Effector memory CD8-positive, alpha-beta T cell (primary cell): ENCODE measurements at regions not wholly inside any gene's neighbourhood (a gene's known extent, or its start where the extent isn't known, plus 50 kb on each side); places are given as distances from the start of the nearest gene placed in this dataset.
"Not testable (repeated sequence)": the region's sequence is repeated elsewhere in the genome, so short reads cannot be mapped to it uniquely, and the experiment has no call there.

Experiments
- ATAC-seq: fragments of 150-1000 bp; cut with Tn5 transposase; replicated peaks from 2 replicates; pipeline ENCODE4 v1.10.0; 2021; ENCODE audit warnings: mild to moderate bottlenecking, moderate library complexity
- DNase-seq, 3 experiments: peaks; one replicate each; pipeline ENCODE4 v3.0.0; 2021
- H3K27ac Mint-ChIP-seq, 2 donors: one replicate each; pipeline ENCODE4 v1.8.0; 2022; ENCODE audit warnings: mild to moderate bottlenecking in 2 of 2, mixed read lengths in 2 of 2, moderate library complexity in 2 of 2
- H3K27me3 Mint-ChIP-seq, 2 donors: one replicate each; pipeline ENCODE4 v1.8.0; 2022; ENCODE audit warnings: mixed read lengths in 2 of 2
- H3K36me3 Mint-ChIP-seq: one replicate; pipeline ENCODE4 v1.8.0; 2022; ENCODE audit warnings: mild to moderate bottlenecking, moderate library complexity, mixed read lengths; ENCODE audit not compliant: insufficient read depth
- H3K4me1 Mint-ChIP-seq, 2 donors: one replicate each; pipeline ENCODE4 v1.8.0; 2022; ENCODE audit warnings: low read depth in 2 of 2, mixed read lengths in 2 of 2
- H3K4me3 Mint-ChIP-seq, 2 donors: one replicate each; pipeline ENCODE4 v1.8.0; 2022; ENCODE audit warnings: mild to moderate bottlenecking in 2 of 2, mixed read lengths in 2 of 2, moderate library complexity in 2 of 2
- H3K9me3 Mint-ChIP-seq, 2 donors: one replicate each; pipeline ENCODE4 v1.8.0; 2022; ENCODE audit warnings: mixed read lengths in 2 of 2

GRCh38 chr6:141843178-141843834 lies 289.4 kb upstream of the GJE1 start:
- Mint-ChIP-seq H3K4me3 (no peak overlapping the region), H3K9me3 (no peaks in the 10 kb centered on the region), H3K36me3 (peaks cover 2% of the 10 kb centered on the region), H3K27ac (no peak overlapping the region), H3K4me1 (peaks cover 17 to 19% of the 10 kb centered on the region in 2 donors), H3K27me3 (no peaks in the 10 kb centered on the region)
- ATAC-seq (no peak), DNase-seq (no peak)

GRCh38 chr6:141833001-141833655 lies 299.6 kb upstream of the GJE1 start:
- H3K36me3 Mint-ChIP-seq: no peaks in the 10 kb centered on the region
- peaks cover 0 to 5% of the 10 kb centered on the region in 2 donors for H3K4me1 Mint-ChIP-seq
- ATAC-seq: no peak

GRCh38 chr6:141830530-141830929 lies 302.2 kb upstream of the GJE1 start:
- H3K4me1 Mint-ChIP-seq: peaks cover 0 to 5% of the 10 kb centered on the region in 2 donors
- no peak for ATAC-seq
- no peaks in the 10 kb centered on the region for H3K27me3 Mint-ChIP-seq
- H3K4me3 Mint-ChIP-seq: no peak overlapping the region
- no peak overlapping the region for H3K27ac Mint-ChIP-seq
- no peaks in the 10 kb centered on the region for H3K36me3 Mint-ChIP-seq
- no peak for DNase-seq
- H3K9me3 Mint-ChIP-seq: peaks cover 0 to 7% of the 10 kb centered on the region in 2 donors

More at GRCh38 chr6:141833001-141833655, 299.6 kb upstream of the GJE1 start:
- no peak overlapping the region for H3K4me3 Mint-ChIP-seq
- no peaks in the 10 kb centered on the region for H3K27me3 Mint-ChIP-seq
- DNase-seq: no peak
- H3K27ac Mint-ChIP-seq: no peak overlapping the region
- H3K9me3 Mint-ChIP-seq: peaks cover 0 to 5% of the 10 kb centered on the region in 2 donors

- Mint-ChIP-seq H3K27me3 (no peaks in the 10 kb centered on the region), H3K27ac (no peak overlapping the region), H3K4me1 (peaks cover 0 to 5% of the 10 kb centered on the region in 2 donors), H3K9me3 (peaks cover 0 to 4% of the 10 kb centered on the region in 2 donors), H3K4me3 (no peak overlapping the region), H3K36me3 (no peaks in the 10 kb centered on the region)
- DNase-seq (no peak), ATAC-seq (no peak)
Observed at GRCh38 chr6:141829566-141830360, 303.0 kb upstream of the GJE1 start.

- Mint-ChIP-seq H3K27me3 (no peaks in the 10 kb centered on the region), H3K27ac (no peak overlapping the region), H3K4me1 (no peaks in the 10 kb centered on the region), H3K4me3 (no peak overlapping the region), H3K9me3 (peaks cover 2 to 8% of the 10 kb centered on the region in 2 donors), H3K36me3 (no peaks in the 10 kb centered on the region)
- ATAC-seq (no peak), DNase-seq (no peak)
Observed at GRCh38 chr6:141824350-141824749, 308.4 kb upstream of the GJE1 start.

GRCh38 chr6:141815039-141815438 lies 317.7 kb upstream of the GJE1 start:
- not testable (repeated sequence) for H3K9me3 Mint-ChIP-seq, ATAC-seq, DNase-seq, H3K36me3 Mint-ChIP-seq, H3K27ac Mint-ChIP-seq, H3K4me3 Mint-ChIP-seq, H3K4me1 Mint-ChIP-seq, H3K27me3 Mint-ChIP-seq

- Mint-ChIP-seq H3K27me3 (no peaks in the 10 kb centered on the region), H3K4me3 (no peak overlapping the region), H3K4me1 (no peaks in the 10 kb centered on the region), H3K9me3 (no peaks in the 10 kb centered on the region), H3K27ac (no peak overlapping the region), H3K36me3 (peaks cover 3% of the 10 kb centered on the region)
- no peak for ATAC-seq
- no peak for DNase-seq
Observed at GRCh38 chr6:141809901-141810300, 322.8 kb upstream of the GJE1 start.

- H3K27ac Mint-ChIP-seq: no peak overlapping the region
- no peak for ATAC-seq
- H3K4me3 Mint-ChIP-seq: no peak overlapping the region
- no peak for DNase-seq
- H3K27me3 Mint-ChIP-seq: no peaks in the 10 kb centered on the region
- peaks cover 3% of the 10 kb centered on the region for H3K36me3 Mint-ChIP-seq
- no peaks in the 10 kb centered on the region for H3K9me3 Mint-ChIP-seq
- no peaks in the 10 kb centered on the region for H3K4me1 Mint-ChIP-seq
Observed at GRCh38 chr6:141808662-141809061, 324.1 kb upstream of the GJE1 start.

GRCh38 chr6:141800973-141801372 lies 331.8 kb upstream of the GJE1 start:
- not testable (repeated sequence) for H3K27ac Mint-ChIP-seq, H3K27me3 Mint-ChIP-seq, H3K9me3 Mint-ChIP-seq, H3K4me1 Mint-ChIP-seq, ATAC-seq, H3K4me3 Mint-ChIP-seq, DNase-seq, H3K36me3 Mint-ChIP-seq

GRCh38 chr6:141790921-141791320 lies 341.8 kb upstream of the GJE1 start:
- DNase-seq (no peak), ATAC-seq (no peak)
- H3K4me3 Mint-ChIP-seq: no peak overlapping the region
- no peaks in the 10 kb centered on the region for H3K27me3 Mint-ChIP-seq
- H3K36me3 Mint-ChIP-seq: peaks cover 2% of the 10 kb centered on the region
- peaks cover 0 to 7% of the 10 kb centered on the region in 2 donors for H3K9me3 Mint-ChIP-seq
- H3K27ac Mint-ChIP-seq: no peak overlapping the region
- no peaks in the 10 kb centered on the region for H3K4me1 Mint-ChIP-seq

GRCh38 chr6:141788096-141788495 lies 344.6 kb upstream of the GJE1 start:
- H3K4me1 Mint-ChIP-seq: no peaks in the 10 kb centered on the region
- DNase-seq (no peak), ATAC-seq (no peak)
- H3K27me3 Mint-ChIP-seq: no peaks in the 10 kb centered on the region
- peaks cover 3% of the 10 kb centered on the region for H3K36me3 Mint-ChIP-seq
- no peak overlapping the region for H3K4me3 Mint-ChIP-seq
- H3K9me3 Mint-ChIP-seq: peaks cover 0 to 7% of the 10 kb centered on the region in 2 donors
- H3K27ac Mint-ChIP-seq: no peak overlapping the region

GRCh38 chr6:141783585-141783984 lies 349.1 kb upstream of the GJE1 start:
- Mint-ChIP-seq H3K9me3 (no peaks in the 10 kb centered on the region), H3K4me1 (no peaks in the 10 kb centered on the region), H3K36me3 (peaks cover 3% of the 10 kb centered on the region), H3K27ac (no peak overlapping the region), H3K4me3 (no peak overlapping the region), H3K27me3 (no peaks in the 10 kb centered on the region)
- ATAC-seq: no peak
- DNase-seq: no peak

- no peak for ATAC-seq
- no peak overlapping the region for H3K4me3 Mint-ChIP-seq
Observed at GRCh38 chr6:141780296-141780695, 352.4 kb upstream of the GJE1 start.

GRCh38 chr6:141764388-141764787 lies 368.3 kb upstream of the GJE1 start:
- Mint-ChIP-seq H3K36me3 (no peaks in the 10 kb centered on the region), H3K4me3 (no peak overlapping the region), H3K4me1 (no peaks in the 10 kb centered on the region), H3K27me3 (no peaks in the 10 kb centered on the region), H3K9me3 (no peaks in the 10 kb centered on the region), H3K27ac (no peak overlapping the region)
- DNase-seq (no peak), ATAC-seq (no peak)

More at GRCh38 chr6:141780296-141780695, 352.4 kb upstream of the GJE1 start:
- H3K27ac Mint-ChIP-seq: no peak overlapping the region
- no peaks in the 10 kb centered on the region for H3K36me3 Mint-ChIP-seq
- H3K4me1 Mint-ChIP-seq: no peaks in the 10 kb centered on the region
- no peaks in the 10 kb centered on the region for H3K9me3 Mint-ChIP-seq
- no peaks in the 10 kb centered on the region for H3K27me3 Mint-ChIP-seq
- DNase-seq: no peak
